PC-3 (cell line): ENCODE measurements at regions not wholly inside any gene's neighbourhood (a gene's known extent, or its start where the extent isn't known, plus 50 kb on each side); places are given as distances from the start of the nearest gene placed in this dataset.

Experiments
- CTCF ChIP-seq: fragments of 300-600 bp; sonication (generic); conservative IDR thresholded peaks from 2 replicates; pipeline ENCODE4 v1.5.1; 2017; ENCODE audit warnings: antibody characterized with exemption, low read depth, mild to moderate bottlenecking, low read length
- EZH2 ChIP-seq: fragments of 300-600 bp; sonication (generic); IDR thresholded peaks from one replicate; pipeline ENCODE4 v1.6.1; 2017; ENCODE audit warnings: antibody characterized with exemption, mild to moderate bottlenecking, low read length; ENCODE audit not compliant: unreplicated experiment
- EZH2phosphoT487 ChIP-seq: fragments of 300-600 bp; sonication (generic); IDR thresholded peaks from 2 replicates; pipeline ENCODE4 v1.6.1; 2018; ENCODE audit warnings: mild to moderate bottlenecking, antibody characterized with exemption, low read length, borderline replicate concordance

GRCh38 chr7:41046776-41047175, 656.1 kb downstream of the INHBA start:
- TF ChIP-seq CTCF (no peak), EZH2phosphoT487 (no peak), EZH2 (no peak)
